NOMO-1 (cell line): ENCODE measurements at regions not wholly inside any gene's neighbourhood (a gene's known extent, or its start where the extent isn't known, plus 50 kb on each side); places are given as distances from the start of the nearest gene placed in this dataset.
A peak's percentile ranks its signal among the peaks of the same experiment; 100 is the strongest.
"Not testable (repeated sequence)": the region's sequence is repeated elsewhere in the genome, so short reads cannot be mapped to it uniquely, and the experiment has no call there.

Experiments
- DNase-seq, 2 experiments: peaks; one replicate each; lab custom pipeline; 2025; ENCODE audit not compliant: unreplicated experiment in 2 of 2; lab: John Stamatoyannopoulos, UW

- DNase-seq: not testable (repeated sequence)
Observed at GRCh38 chr6:86872810-86873209, 64.5 kb upstream of the HTR1E start.

- no peak for DNase-seq
Observed at GRCh38 chr6:86871681-86872080, 65.6 kb upstream of the HTR1E start.

- DNase-seq: no peak
Observed at GRCh38 chr6:86869500-86869899, 67.8 kb upstream of the HTR1E start.

- DNase-seq: no peak
Observed at GRCh38 chr6:86859513-86859912, 77.8 kb upstream of the HTR1E start.

GRCh38 chr6:86858970-86859369 lies 78.4 kb upstream of the HTR1E start:
- no peak for DNase-seq

GRCh38 chr6:86857783-86858182 lies 79.5 kb upstream of the HTR1E start:
- DNase-seq: no peak

GRCh38 chr6:86856937-86857563 lies 80.3 kb upstream of the HTR1E start:
- peak in 1 of 2 experiments; percentile 1 for DNase-seq

GRCh38 chr6:86856379-86856778 lies 80.9 kb upstream of the HTR1E start:
- DNase-seq: no peak

GRCh38 chr6:86848986-86849385 lies 88.3 kb upstream of the HTR1E start:
- no peak for DNase-seq

- DNase-seq: no peak
Observed at GRCh38 chr6:86832686-86833085, 104.6 kb upstream of the HTR1E start.

GRCh38 chr6:86825436-86825835 lies 111.9 kb upstream of the HTR1E start:
- DNase-seq: no peak

- DNase-seq: no peak
Observed at GRCh38 chr6:86822747-86823146, 114.6 kb upstream of the HTR1E start.

GRCh38 chr6:86820750-86821149 lies 116.6 kb upstream of the HTR1E start:
- no peak for DNase-seq

- no peak for DNase-seq
Observed at GRCh38 chr6:86793649-86794048, 143.7 kb upstream of the HTR1E start.

GRCh38 chr6:86791476-86791875 lies 145.9 kb upstream of the HTR1E start:
- no peak for DNase-seq

- no peak for DNase-seq
Observed at GRCh38 chr6:86789779-86790411, 147.4 kb upstream of the HTR1E start.

GRCh38 chr6:86782328-86782727 lies 155.0 kb upstream of the HTR1E start:
- no peak for DNase-seq

GRCh38 chr6:86780923-86781322 lies 156.4 kb upstream of the HTR1E start:
- DNase-seq: no peak

GRCh38 chr6:86775893-86776292 lies 161.4 kb upstream of the HTR1E start:
- no peak for DNase-seq

GRCh38 chr6:86765211-86765610 lies 172.1 kb upstream of the HTR1E start:
- no peak for DNase-seq

GRCh38 chr6:86759953-86760352 lies 177.4 kb upstream of the HTR1E start:
- DNase-seq: not testable (repeated sequence)

GRCh38 chr6:86756640-86757229 lies 180.6 kb upstream of the HTR1E start:
- no peak for DNase-seq
